ENCODE measurements at regions not wholly inside any gene's neighbourhood (a gene's known extent, or its start where the extent isn't known, plus 50 kb on each side); places are given as distances from the start of the nearest gene placed in this dataset.

DNA sequence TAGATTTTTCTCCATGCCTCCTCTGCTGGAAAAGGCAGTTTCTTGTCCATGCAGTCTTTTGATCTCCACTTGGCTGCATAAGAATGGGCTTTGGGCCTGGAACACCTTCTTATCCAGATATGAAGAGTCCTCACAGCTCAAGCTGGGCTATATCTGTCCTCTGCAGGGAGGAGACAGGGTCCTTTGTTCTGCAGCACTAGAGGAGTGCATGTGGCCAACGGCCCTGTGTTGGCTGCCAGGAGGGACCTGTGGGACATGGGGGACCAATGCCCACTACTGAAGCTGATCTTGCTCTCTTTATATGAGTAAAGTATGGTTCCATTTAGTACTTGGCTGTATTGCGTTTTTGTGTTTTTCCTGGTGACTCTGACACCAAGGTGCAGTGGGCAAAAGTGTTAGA lies 157.3 kb upstream of the ABI3BP start:
- TF ChIP-seq CTCF (IDR thresholded peaks at IDR 0.05), result no peak
- no peak for TF ChIP-seq MYC (IDR thresholded peaks at IDR 0.05; ENCODE audit: borderline replicate concordance, low read length)
- no peak for TF ChIP-seq RCOR1 (IDR thresholded peaks at IDR 0.05; ENCODE audit: low read depth, low read length)
- TF ChIP-seq NPAS2 (CRISPR knock-in tag; IDR thresholded peaks at IDR 0.05; ENCODE audit: borderline replicate concordance), result no peak
- no peak for TF ChIP-seq HMGXB4 (CRISPR knock-in tag; IDR thresholded peaks at IDR 0.05; ENCODE audit: borderline replicate concordance)
- TF ChIP-seq, protein P1, sequence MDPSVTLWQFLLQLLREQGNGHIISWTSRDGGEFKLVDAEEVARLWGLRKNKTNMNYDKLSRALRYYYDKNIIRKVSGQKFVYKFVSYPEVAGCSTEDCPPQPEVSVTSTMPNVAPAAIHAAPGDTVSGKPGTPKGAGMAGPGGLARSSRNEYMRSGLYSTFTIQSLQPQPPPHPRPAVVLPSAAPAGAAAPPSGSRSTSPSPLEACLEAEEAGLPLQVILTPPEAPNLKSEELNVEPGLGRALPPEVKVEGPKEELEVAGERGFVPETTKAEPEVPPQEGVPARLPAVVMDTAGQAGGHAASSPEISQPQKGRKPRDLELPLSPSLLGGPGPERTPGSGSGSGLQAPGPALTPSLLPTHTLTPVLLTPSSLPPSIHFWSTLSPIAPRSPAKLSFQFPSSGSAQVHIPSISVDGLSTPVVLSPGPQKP (IDR thresholded peaks at IDR 0.05; ENCODE audit: low read depth, low read length), result no peak
- no peak for TF ChIP-seq POLR2A (IDR thresholded peaks at IDR 0.05; ENCODE audit: low read length)
- no peak for TF ChIP-seq ZFP36 (IDR thresholded peaks at IDR 0.05; ENCODE audit: borderline replicate concordance, partially characterized antibody)
- TF ChIP-seq POLR2AphosphoS2 (conservative IDR thresholded peaks at IDR 0.05; ENCODE audit: low read length), result no peak
- no peak for TF ChIP-seq MAZ (IDR thresholded peaks at IDR 0.05; ENCODE audit: borderline replicate concordance, low read depth, low read length)
- no peak for TF ChIP-seq NR3C1 (IDR thresholded peaks at IDR 0.05)
- no peak for TF ChIP-seq RNF2 (IDR thresholded peaks at IDR 0.05; ENCODE audit: borderline replicate concordance, low read depth)
- no peak for TF ChIP-seq REST (IDR thresholded peaks at IDR 0.05)
- no peak for TF ChIP-seq RFX5 (IDR thresholded peaks at IDR 0.05)
